ENCODE measurements at regions not wholly inside any gene's neighbourhood (a gene's known extent, or its start where the extent isn't known, plus 50 kb on each side); places are given as distances from the start of the nearest gene placed in this dataset.

- FAIRE-seq: no peak
Measured at GRCh38 chr15:69505956-69506556, 53.4 kb downstream of the RPLP1 start.

GRCh38 chr15:69508659-69509058 is 56.0 kb downstream of the RPLP1 start:
- FAIRE-seq (no peak), DNase-seq (ENCODE audit: insufficient read length, low spot score) (no peak)
- TF ChIP-seq POLR2A (IDR thresholded peaks at IDR 0.05; ENCODE audit: low read depth, low read length) (no peak), TAF1 (IDR thresholded peaks at IDR 0.05; ENCODE audit: low read depth, low read length) (no peak), POLR2AphosphoS5 (IDR thresholded peaks at IDR 0.05; ENCODE audit: low read depth, low read length) (no peak)

More at GRCh38 chr15:69505956-69506556, 53.4 kb downstream of the RPLP1 start:
- TF ChIP-seq POU2F2 (IDR thresholded peaks at IDR 0.05; ENCODE audit: low read depth, low read length) (no peak), PAX5 (IDR thresholded peaks at IDR 0.05; ENCODE audit: insufficient read depth, low read length, severe bottlenecking) (no peak), POLR2AphosphoS5 (IDR thresholded peaks at IDR 0.05; ENCODE audit: low read depth, low read length) (no peak), TAF1 (IDR thresholded peaks at IDR 0.05; ENCODE audit: low read depth, low read length) (no peak)
- DNase-seq (ENCODE audit: insufficient read length, low spot score): no peak

DNA sequence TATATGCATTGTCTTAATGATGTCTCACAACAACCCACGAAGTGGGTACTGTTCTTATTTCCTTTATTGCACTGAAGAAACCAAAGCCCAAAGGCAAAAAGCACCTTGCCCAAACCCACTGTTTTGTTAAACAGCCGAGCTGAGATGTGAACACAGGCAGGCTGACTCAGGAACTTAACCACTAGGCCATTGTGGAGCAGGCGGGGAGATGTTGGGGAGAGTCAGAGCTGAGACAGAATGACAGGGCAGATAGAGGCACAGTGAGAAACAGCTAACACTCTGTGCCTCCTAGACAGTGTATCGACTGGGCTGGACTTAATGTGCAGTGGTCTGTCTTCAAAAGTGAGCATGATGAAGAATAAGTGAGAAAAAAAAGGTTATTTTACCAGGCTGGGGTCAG is 56.5 kb downstream of the RPLP1 start:
- FAIRE-seq (no peak), DNase-seq (ENCODE audit: insufficient read length, low spot score) (no peak)
- no peak for TF ChIP-seq POU2F2 (IDR thresholded peaks at IDR 0.05; ENCODE audit: low read depth, low read length)
- TF ChIP-seq POLR2A (IDR thresholded peaks at IDR 0.05; ENCODE audit: low read depth, low read length): no peak
- TF ChIP-seq TAF1 (IDR thresholded peaks at IDR 0.05; ENCODE audit: low read depth, low read length): no peak
- no peak for TF ChIP-seq SPI1 (IDR thresholded peaks at IDR 0.05; ENCODE audit: low read depth, low read length)
- TF ChIP-seq PAX5 (IDR thresholded peaks at IDR 0.05; ENCODE audit: insufficient read depth, low read length, severe bottlenecking): no peak
- no peak for TF ChIP-seq POLR2AphosphoS5 (IDR thresholded peaks at IDR 0.05; ENCODE audit: low read depth, low read length)

GRCh38 chr15:69510556-69510955 is 57.9 kb downstream of the RPLP1 start:
- no peak for TF ChIP-seq TAF1 (IDR thresholded peaks at IDR 0.05; ENCODE audit: low read depth, low read length)
- no peak for TF ChIP-seq POU2F2 (IDR thresholded peaks at IDR 0.05; ENCODE audit: low read depth, low read length)
- TF ChIP-seq PAX5 (IDR thresholded peaks at IDR 0.05; ENCODE audit: insufficient read depth, low read length, severe bottlenecking): no peak
- TF ChIP-seq POLR2AphosphoS5 (IDR thresholded peaks at IDR 0.05; ENCODE audit: low read depth, low read length): no peak
- TF ChIP-seq POLR2A (IDR thresholded peaks at IDR 0.05; ENCODE audit: low read depth, low read length): no peak
- TF ChIP-seq SPI1 (IDR thresholded peaks at IDR 0.05; ENCODE audit: low read depth, low read length): no peak
- no peak for DNase-seq (ENCODE audit: insufficient read length, low spot score)

GRCh38 chr15:69511015-69511414 is 58.4 kb downstream of the RPLP1 start:
- DNase-seq (ENCODE audit: insufficient read length, low spot score) (no peak), FAIRE-seq (no peak)

More at GRCh38 chr15:69510556-69510955, 57.9 kb downstream of the RPLP1 start:
- FAIRE-seq: no peak

GRCh38 chr15:69511716-69512340 is 59.2 kb downstream of the RPLP1 start:
- TF ChIP-seq TAF1 (IDR thresholded peaks at IDR 0.05; ENCODE audit: low read depth, low read length) (no peak), POLR2A (IDR thresholded peaks at IDR 0.05; ENCODE audit: low read depth, low read length) (no peak), SPI1 (IDR thresholded peaks at IDR 0.05; ENCODE audit: low read depth, low read length) (no peak), POLR2AphosphoS5 (IDR thresholded peaks at IDR 0.05; ENCODE audit: low read depth, low read length) (no peak), POU2F2 (IDR thresholded peaks at IDR 0.05; ENCODE audit: low read depth, low read length) (no peak)
- DNase-seq (ENCODE audit: insufficient read length, low spot score) (no peak), FAIRE-seq (no peak)

More at GRCh38 chr15:69511015-69511414, 58.4 kb downstream of the RPLP1 start:
- no peak for TF ChIP-seq PAX5 (IDR thresholded peaks at IDR 0.05; ENCODE audit: insufficient read depth, low read length, severe bottlenecking)
- TF ChIP-seq POU2F2 (IDR thresholded peaks at IDR 0.05; ENCODE audit: low read depth, low read length): no peak
- TF ChIP-seq TAF1 (IDR thresholded peaks at IDR 0.05; ENCODE audit: low read depth, low read length): no peak
- TF ChIP-seq POLR2AphosphoS5 (IDR thresholded peaks at IDR 0.05; ENCODE audit: low read depth, low read length): no peak
- TF ChIP-seq SPI1 (IDR thresholded peaks at IDR 0.05; ENCODE audit: low read depth, low read length): no peak
- no peak for TF ChIP-seq POLR2A (IDR thresholded peaks at IDR 0.05; ENCODE audit: low read depth, low read length)

GRCh38 chr15:69513450-69513960 is 60.9 kb downstream of the RPLP1 start:
- TF ChIP-seq POLR2A (IDR thresholded peaks at IDR 0.05; ENCODE audit: low read depth, low read length) (no peak), POLR2AphosphoS5 (IDR thresholded peaks at IDR 0.05; ENCODE audit: low read depth, low read length) (no peak), SPI1 (IDR thresholded peaks at IDR 0.05; ENCODE audit: low read depth, low read length) (no peak), PAX5 (IDR thresholded peaks at IDR 0.05; ENCODE audit: insufficient read depth, low read length, severe bottlenecking) (no peak)
- FAIRE-seq (no peak), DNase-seq (ENCODE audit: insufficient read length, low spot score) (no peak)

DNA sequence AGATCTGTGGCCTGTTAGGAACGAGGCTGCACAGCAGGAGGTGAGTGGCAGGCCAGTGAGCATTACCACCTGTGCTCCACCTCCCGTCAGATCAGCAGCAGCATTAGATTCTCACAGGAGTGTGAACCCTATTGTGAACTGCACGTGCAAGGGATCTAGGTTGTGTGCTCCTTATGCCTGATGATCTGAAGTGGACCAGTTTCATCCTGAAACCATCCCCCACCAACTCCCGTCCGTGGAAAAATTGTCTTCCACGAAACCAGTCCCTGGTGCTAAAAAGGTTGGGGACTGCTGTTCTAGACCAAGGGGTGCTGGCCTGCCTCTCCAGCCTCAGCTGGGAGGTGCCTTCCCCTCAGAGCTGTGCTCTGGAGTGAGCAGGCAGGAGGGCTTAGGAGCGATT is 61.4 kb downstream of the RPLP1 start:
- DNase-seq (ENCODE audit: insufficient read length, low spot score): no peak
- FAIRE-seq: no peak
- TF ChIP-seq POLR2AphosphoS5 (IDR thresholded peaks at IDR 0.05; ENCODE audit: low read depth, low read length): no peak
- no peak for TF ChIP-seq POU2F2 (IDR thresholded peaks at IDR 0.05; ENCODE audit: low read depth, low read length)
- no peak for TF ChIP-seq SPI1 (IDR thresholded peaks at IDR 0.05; ENCODE audit: low read depth, low read length)
- no peak for TF ChIP-seq TAF1 (IDR thresholded peaks at IDR 0.05; ENCODE audit: low read depth, low read length)
- no peak for TF ChIP-seq PAX5 (IDR thresholded peaks at IDR 0.05; ENCODE audit: insufficient read depth, low read length, severe bottlenecking)
- TF ChIP-seq POLR2A (IDR thresholded peaks at IDR 0.05; ENCODE audit: low read depth, low read length): no peak

DNA sequence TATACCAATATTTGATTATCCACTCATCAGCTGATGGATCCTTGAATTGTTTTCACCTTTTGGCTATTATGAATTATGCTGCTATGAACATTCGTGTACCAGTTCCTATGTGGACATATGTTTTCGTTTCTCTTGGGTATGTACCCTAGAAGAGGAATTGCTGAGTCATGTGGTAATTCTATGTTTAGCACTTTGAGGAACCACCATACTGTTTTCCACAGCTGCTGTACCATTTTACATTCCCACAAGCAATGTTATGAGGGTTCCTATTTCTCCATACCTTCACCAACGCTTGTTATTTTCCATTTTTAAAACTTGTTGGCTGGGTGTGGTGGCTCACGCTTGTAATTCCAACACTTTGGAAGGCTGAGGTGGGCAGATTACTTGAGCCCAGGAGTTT is 62.9 kb downstream of the RPLP1 start:
- DNase-seq (ENCODE audit: insufficient read length, low spot score) (no peak), FAIRE-seq (no peak)
- TF ChIP-seq POLR2A (IDR thresholded peaks at IDR 0.05; ENCODE audit: low read depth, low read length) (no peak), PAX5 (IDR thresholded peaks at IDR 0.05; ENCODE audit: insufficient read depth, low read length, severe bottlenecking) (no peak), SPI1 (IDR thresholded peaks at IDR 0.05; ENCODE audit: low read depth, low read length) (no peak), POLR2AphosphoS5 (IDR thresholded peaks at IDR 0.05; ENCODE audit: low read depth, low read length) (no peak), POU2F2 (IDR thresholded peaks at IDR 0.05; ENCODE audit: low read depth, low read length) (no peak), TAF1 (IDR thresholded peaks at IDR 0.05; ENCODE audit: low read depth, low read length) (no peak)

- no peak for FAIRE-seq
- no peak for DNase-seq (ENCODE audit: insufficient read length, low spot score)
- TF ChIP-seq POU2F2 (IDR thresholded peaks at IDR 0.05; ENCODE audit: low read depth, low read length): no peak
- TF ChIP-seq POLR2AphosphoS5 (IDR thresholded peaks at IDR 0.05; ENCODE audit: low read depth, low read length): no peak
- no peak for TF ChIP-seq TAF1 (IDR thresholded peaks at IDR 0.05; ENCODE audit: low read depth, low read length)
- no peak for TF ChIP-seq SPI1 (IDR thresholded peaks at IDR 0.05; ENCODE audit: low read depth, low read length)
- no peak for TF ChIP-seq POLR2A (IDR thresholded peaks at IDR 0.05; ENCODE audit: low read depth, low read length)
- no peak for TF ChIP-seq PAX5 (IDR thresholded peaks at IDR 0.05; ENCODE audit: insufficient read depth, low read length, severe bottlenecking)
Measured at GRCh38 chr15:69515926-69516325, 63.3 kb downstream of the RPLP1 start.
